Stimulated activated CD8-positive, alpha-beta memory T cell treated with anti-CD3 and anti-CD28 coated beads, Interleukin-2, amount 100 ng/mL, for 48 hours (primary cell): ENCODE measurements at regions not wholly inside any gene's neighbourhood (a gene's known extent, or its start where the extent isn't known, plus 50 kb on each side); places are given as distances from the start of the nearest gene placed in this dataset.

ENCODE experiments used
- DNase-seq, 2 donors: peaks; one replicate each; pipeline ENCODE4 v3.0.0-alpha.2; 2020; ENCODE audit warnings: low read depth in 2 of 2

DNA sequence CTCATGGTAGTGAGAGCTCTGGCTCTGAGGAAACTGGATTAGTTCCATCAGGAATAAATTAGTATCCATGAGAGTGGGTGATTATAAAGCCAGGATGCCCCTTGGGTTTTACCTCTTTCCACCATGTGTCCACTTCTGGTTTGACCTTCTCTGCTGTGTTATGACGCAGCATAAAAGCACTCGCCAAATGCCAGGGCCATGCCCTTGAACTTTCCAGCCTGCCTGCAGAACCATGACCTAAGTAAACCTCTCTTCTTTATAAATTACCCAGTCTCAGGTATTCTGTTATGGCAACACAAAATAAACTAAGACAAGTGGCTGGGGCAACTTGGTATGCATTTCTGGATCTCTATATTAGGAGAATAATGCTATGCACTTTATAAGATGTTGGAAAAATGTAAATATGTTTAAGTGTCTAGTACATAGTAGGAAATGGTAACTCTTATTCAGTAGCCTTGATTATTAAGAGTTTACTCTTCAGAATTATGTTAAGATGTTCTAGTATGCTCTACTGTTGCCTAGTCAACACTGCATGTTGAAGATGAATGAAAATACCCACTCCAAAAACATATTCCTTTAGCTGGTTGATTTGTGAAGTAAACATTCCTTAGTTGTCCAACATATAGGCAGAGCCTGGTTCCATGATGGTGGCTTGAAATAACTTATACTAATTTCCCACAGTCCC lies 455.6 kb upstream of the TMPO start:
- DNase-seq = no peak

- no peak for DNase-seq
Observed at GRCh38 chr12:98060411-98060810, 455.0 kb upstream of the TMPO start.

DNA sequence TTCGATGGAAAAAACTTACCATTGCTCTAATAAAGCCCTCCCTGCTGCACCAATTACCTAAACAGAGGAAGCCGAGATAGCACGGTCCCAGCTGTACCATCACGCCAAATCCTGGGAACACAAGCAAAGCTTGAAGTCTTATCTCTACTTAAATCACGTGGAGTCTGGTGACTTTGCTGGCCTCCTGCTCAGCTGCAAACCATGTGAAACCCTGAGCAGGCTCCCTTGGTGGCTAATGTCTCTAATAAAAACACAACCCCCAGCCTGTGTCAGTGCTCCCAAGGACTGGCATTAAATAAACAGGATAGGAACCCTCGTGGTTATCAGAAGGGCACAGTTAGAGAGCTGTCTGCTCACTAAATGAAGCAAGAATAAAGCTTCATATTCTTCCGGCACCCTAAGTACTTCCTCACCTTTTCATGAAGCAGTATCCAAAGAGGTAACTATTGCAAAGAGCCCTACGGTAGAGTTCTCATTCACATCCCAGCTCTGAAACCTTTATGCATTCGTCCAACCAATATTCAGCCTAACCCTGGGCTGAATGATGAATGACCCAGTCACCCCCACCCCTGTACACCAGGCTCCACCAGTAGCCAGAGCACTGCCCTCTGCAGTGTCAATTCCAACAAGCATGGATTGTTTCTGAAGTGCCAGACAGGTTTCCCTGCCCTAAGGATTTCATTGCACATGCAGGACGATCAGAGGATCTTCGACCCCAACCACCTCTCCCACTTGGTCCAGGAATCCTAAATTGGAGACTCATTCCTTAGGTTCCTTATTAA lies 452.7 kb upstream of the TMPO start:
- no peak for DNase-seq

DNA sequence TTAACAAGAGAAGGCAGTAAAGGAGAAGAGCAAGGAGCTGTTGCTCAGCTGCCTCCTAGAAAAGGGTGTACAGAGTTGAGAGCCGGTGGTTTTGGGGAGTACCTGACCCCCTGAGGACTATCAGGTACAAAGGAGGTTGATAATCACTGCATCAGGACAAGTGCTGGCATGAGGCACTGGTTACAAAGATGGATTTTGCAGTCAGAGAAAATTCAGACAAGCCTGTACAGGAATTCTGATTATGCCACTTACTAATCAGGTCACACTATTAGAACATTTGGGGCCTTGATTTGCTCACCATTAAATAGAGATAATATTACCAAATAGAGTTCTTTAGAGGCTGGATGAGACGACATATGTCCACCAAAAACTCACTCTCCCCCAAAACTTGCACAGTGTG lies 450.9 kb upstream of the TMPO start:
- no peak for DNase-seq

DNA sequence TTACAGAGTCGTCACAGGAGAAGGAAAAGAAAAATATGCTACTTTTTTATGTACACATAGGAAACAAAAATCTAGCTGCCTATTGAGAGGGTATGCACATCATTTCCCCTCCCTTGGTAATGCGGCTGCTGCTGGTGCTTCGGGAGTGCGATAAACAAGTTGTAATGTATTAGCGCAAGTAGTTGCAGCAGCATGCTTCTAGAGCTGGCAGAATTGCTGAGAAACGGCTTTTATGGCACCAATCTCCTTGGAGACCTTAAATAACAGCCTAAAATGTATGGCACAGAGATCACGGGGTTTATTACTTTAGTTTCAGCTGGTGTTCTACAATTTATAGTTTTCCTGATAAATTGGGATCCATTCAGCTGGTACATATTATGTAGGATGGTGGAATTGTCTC lies 447.6 kb upstream of the TMPO start:
- no peak for DNase-seq

DNA sequence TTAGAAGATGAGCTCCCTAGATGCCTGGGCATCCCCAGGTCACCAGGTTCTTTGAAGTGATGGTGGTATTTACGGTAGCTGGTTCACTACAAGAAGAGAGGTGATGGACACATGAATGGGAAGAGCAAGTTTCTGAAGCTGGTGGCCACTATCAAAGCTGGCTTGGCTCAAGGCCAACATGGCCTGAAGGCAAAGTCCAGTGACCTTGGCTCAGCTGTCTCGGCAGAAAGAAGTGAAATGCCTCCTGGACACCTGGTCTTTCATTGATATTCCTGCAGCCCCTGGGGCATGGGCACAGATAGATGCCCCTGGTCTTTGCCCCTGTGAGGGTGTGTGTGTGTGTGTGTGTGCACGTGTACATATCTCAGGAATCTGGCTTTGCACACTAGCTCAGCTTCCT lies 441.8 kb upstream of the TMPO start:
- no peak for DNase-seq

GRCh38 chr12:98074286-98074685 lies 441.1 kb upstream of the TMPO start:
- no peak for DNase-seq

DNA sequence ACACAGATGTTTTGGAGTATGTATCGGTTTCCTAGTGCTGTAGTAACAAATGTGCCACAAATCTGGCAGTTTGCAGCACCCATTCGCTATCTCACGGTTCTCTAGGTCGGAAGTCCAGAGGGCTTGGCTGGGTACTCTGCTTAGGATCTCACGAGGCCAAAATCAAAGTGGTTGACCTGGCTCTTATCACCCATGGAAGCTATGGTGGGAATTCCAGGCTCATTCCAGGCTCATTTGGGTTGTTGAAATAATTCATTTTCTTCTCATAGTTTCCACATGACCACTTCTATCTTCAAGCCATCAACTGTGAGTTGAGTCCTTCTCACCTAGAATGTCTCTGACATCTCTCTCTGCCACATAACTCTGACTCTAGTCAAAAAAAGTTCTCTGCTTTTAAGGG lies 431.0 kb upstream of the TMPO start:
- DNase-seq = no peak

DNA sequence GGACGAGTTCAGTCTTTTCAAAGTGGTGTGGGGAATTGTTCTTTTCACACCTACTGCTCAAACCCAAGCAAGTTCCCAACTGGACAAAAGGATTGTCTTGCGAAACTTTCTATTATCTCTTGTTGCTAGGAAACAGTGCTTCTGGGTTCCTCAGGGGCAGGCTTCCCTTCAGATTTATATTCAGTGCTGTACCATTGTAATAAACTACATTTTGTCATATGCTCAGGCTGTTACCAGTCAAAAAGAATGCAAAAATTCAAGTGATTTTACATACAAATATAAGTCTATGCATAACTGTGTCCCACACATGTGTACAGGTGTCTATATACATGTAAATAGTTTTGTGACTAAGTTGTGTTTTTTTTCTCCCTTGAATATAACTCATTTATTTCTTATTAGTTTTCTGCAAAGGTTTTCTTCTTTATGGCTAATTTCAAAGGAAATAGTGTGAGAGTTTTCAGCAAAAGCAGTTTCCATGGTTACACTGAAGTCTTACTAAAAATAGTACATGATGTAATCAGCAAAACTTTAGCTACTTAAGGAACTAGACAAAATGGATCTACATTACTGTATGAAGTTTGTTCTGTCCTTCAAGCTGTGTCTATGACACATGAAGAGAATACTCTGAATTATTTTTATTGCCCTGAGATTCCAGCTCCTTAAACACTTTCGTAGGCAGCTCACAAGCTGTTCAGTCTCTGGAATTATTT lies 430.2 kb upstream of the TMPO start:
- no peak for DNase-seq

DNA sequence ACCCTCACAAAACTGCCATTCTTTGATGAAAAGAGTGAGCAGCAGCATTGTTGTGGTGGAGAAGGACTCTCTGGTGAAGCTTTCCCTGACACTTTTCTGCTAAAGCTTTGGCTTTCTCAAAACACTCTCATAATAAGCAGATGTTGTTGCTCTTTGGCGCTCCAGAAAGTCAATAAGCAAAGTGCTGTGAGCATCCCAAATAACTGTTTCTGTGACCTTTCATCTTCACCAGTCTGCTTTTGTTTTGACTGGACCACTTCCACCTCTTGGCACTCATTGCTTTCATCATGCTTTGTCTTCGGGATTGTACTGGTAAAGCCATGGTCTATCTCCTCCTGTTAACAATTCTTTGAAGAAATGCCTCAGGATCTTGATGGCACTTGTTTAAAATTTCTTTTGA lies 424.7 kb upstream of the TMPO start:
- DNase-seq = no peak

DNA sequence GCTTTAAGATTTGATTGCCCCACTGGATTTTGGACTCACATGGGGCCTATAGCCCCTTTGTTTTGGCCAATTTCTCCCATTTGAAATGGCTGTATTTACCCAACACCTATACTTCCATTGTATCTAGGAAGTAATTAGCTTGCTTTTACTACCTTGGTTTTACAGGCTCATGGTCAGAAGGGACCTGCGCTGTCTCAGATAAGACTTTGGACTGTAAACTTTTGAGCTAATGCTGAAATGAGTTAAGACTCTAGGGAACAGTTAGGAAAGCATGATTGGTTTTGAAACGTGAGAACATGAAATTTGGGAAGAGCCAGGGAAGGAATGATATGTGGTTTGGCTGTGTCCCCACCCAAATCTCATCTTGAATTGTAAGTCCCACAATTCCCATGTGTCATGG lies 419.0 kb upstream of the TMPO start:
- no peak for DNase-seq

- no peak for DNase-seq
Observed at GRCh38 chr12:98106031-98106683, 409.2 kb upstream of the TMPO start.

- DNase-seq = no peak
Observed at GRCh38 chr12:98109266-98109665, 406.1 kb upstream of the TMPO start.

- no peak for DNase-seq
Observed at GRCh38 chr12:98110536-98110935, 404.9 kb upstream of the TMPO start.

DNA sequence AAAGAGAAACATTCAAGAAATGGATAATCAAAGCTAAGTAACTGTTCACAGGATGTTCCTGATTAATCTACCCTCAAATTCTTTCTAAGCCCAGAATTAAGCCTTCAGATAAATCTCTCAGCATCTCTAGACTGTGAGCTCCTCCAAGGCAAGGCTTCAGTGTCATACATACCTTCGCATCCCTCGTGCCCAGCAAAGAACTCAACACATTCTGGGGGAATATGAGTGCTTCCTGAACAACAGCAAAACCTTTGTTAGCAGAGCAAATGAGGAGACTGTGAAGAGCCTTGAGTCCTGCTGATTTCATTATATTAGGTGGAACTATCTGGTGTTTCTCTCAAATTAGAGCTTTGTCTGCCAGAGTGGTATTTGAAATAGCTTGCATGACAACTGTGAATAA lies 401.8 kb upstream of the TMPO start:
- no peak for DNase-seq

DNA sequence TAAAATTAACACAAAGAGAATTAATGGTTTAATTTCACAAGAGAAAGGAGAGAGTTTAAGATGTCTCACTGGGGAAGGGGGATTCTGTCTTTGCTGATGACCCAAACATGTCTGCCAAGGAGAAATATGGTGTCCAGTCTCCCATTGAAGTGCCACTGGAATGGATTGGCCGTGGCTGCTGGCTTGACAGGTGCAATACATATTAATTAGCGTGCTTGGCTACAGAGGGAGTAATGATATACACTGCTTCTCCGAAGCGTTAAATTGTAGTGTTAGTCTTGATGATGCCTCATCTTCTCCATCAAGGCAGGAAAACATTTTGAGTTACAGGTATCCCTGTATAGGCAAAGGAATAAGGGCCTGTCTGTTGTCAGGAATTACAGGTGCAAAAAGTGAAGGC lies 393.4 kb upstream of the TMPO start:
- DNase-seq = no peak

DNA sequence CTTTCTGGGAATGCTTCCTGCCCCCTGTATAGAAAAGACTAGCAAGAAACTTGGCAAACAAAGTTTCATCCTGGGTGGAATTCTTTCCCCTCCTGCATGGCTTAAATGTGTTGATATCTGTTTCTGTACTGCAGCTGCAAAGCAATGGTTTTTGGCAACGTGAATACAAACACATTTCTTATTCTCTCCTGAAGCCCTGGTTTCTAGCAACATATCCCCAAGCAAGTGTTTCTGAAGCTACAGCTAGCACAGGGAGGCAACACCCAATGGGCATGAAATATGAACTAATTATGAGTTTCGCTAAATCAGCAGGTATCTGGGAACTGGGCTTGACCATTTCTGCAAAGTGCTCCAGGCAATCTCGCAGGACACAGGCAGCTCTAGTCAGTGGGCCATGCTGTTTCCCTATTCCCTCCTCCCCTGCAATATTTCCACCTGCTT lies 392.3 kb upstream of the TMPO start:
- no peak for DNase-seq

GRCh38 chr12:98126637-98127335 lies 388.6 kb upstream of the TMPO start:
- DNase-seq = no peak

DNA sequence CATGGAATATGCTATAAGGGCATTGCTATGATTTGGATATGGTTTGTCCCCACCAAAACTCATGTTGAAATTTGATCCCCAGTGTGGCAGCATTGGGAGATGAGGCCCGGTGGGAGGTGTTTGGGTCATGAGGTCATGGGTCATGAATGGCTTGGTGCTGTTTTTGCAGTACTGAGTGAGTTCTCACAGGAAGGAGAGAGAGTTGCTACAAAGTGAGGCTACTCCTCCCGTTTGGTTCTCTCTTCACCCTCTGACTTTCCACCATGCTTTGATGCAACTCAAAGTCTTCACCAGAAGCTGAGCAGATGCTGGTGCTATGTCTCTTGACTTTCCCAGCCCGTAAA lies 388.1 kb upstream of the TMPO start:
- DNase-seq = no peak

DNA sequence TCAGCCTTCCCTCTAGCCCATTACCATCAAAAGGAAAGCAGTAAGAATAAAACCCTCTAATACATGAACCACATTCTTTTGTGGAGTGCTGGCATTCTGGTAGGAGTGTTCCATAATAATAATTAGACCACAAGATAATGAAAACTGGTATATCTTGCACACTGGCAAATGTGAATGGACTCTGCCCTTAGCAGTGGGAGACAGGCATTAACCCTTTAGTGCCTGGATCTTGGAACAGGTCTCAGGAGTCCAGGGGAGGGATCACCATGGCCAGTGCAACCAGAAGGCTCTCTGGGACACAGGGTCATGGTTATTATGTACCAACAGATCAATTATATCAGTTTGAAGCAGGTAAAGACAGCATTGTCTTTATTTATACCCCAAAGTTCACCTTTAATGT lies 387.5 kb upstream of the TMPO start:
- no peak for DNase-seq

GRCh38 chr12:98136544-98136943 lies 378.8 kb upstream of the TMPO start:
- no peak for DNase-seq

- DNase-seq = no peak
Observed at GRCh38 chr12:98137278-98137677, 378.1 kb upstream of the TMPO start.
